NT2/D1 (cell line): ENCODE measurements at regions not wholly inside any gene's neighbourhood (a gene's known extent, or its start where the extent isn't known, plus 50 kb on each side); places are given as distances from the start of the nearest gene placed in this dataset.

Experiments used
- DNase-seq: peaks from one replicate; pipeline ENCODE4 v3.0.0-alpha.2; 2011; ENCODE audit warnings: low read depth, low spot score
- H3K27me3 ChIP-seq: 2 replicates; pipeline ENCODE4 v1.6.0; 2011; ENCODE audit warnings: mild to moderate bottlenecking; ENCODE audit not compliant: insufficient read length, insufficient read depth
- H3K36me3 ChIP-seq: 2 replicates; pipeline ENCODE4 v1.6.1; 2011; ENCODE audit warnings: mild to moderate bottlenecking, low read length, mixed read lengths; ENCODE audit not compliant: insufficient read depth, insufficient read length
- H3K4me1 ChIP-seq: 2 replicates; pipeline ENCODE4 v1.5.1; 2011; ENCODE audit not compliant: insufficient read depth, insufficient read length
- H3K4me3 ChIP-seq: 2 replicates; pipeline ENCODE4 v1.5.1; 2011; ENCODE audit warnings: low read depth; ENCODE audit not compliant: insufficient read length
- H3K9ac ChIP-seq: 2 replicates; pipeline ENCODE4 v1.6.0; 2011; ENCODE audit warnings: low read depth; ENCODE audit not compliant: insufficient read length
- H3K9me3 ChIP-seq: 2 replicates; pipeline ENCODE4 v1.5.1; 2011; ENCODE audit warnings: mild to moderate bottlenecking, low read length; ENCODE audit not compliant: insufficient read depth
- SUZ12 ChIP-seq: IDR thresholded peaks from 2 replicates; pipeline ENCODE4 v1.6.1; 2011; ENCODE audit not compliant: insufficient read length, insufficient read depth; ENCODE audit errors: extremely low read depth
- YY1 ChIP-seq: IDR thresholded peaks from 2 replicates; pipeline ENCODE4 v1.6.1; 2011; ENCODE audit not compliant: insufficient read length, insufficient read depth
- ZNF274 ChIP-seq: IDR thresholded peaks from 2 replicates; pipeline ENCODE4 v1.6.1; 2011; ENCODE audit warnings: mild to moderate bottlenecking, low read depth, low read length

- no peak for TF ChIP-seq YY1
- TF ChIP-seq ZNF274 = no peak
- no peak for TF ChIP-seq SUZ12
- H3K36me3 ChIP-seq = no peaks in the 10 kb centered on the region
- no peak for DNase-seq
- H3K4me1 ChIP-seq = no peaks in the 10 kb centered on the region
- no peak overlapping the region for H3K4me3 ChIP-seq
- H3K9ac ChIP-seq = no peak overlapping the region
- H3K9me3 ChIP-seq = peaks cover 14% of the 10 kb centered on the region; the same call in 1 of the 2 replicates
- no peaks in the 10 kb centered on the region for H3K27me3 ChIP-seq
Observed at GRCh38 chr5:5967373-5967772, 411.0 kb downstream of the MED10 start.

- no peak for DNase-seq
- TF ChIP-seq YY1 = no peak
- no peak for TF ChIP-seq SUZ12
- no peak for TF ChIP-seq ZNF274
- H3K9ac ChIP-seq = no peak overlapping the region
- no peaks in the 10 kb centered on the region for H3K36me3 ChIP-seq
- no peak overlapping the region for H3K4me3 ChIP-seq
- no peaks in the 10 kb centered on the region for H3K4me1 ChIP-seq
- no peaks in the 10 kb centered on the region for H3K27me3 ChIP-seq
- peaks cover 14% of the 10 kb centered on the region; the same call in 1 of the 2 replicates for H3K9me3 ChIP-seq
Observed at GRCh38 chr5:5965132-5965531, 413.2 kb downstream of the MED10 start.

DNA sequence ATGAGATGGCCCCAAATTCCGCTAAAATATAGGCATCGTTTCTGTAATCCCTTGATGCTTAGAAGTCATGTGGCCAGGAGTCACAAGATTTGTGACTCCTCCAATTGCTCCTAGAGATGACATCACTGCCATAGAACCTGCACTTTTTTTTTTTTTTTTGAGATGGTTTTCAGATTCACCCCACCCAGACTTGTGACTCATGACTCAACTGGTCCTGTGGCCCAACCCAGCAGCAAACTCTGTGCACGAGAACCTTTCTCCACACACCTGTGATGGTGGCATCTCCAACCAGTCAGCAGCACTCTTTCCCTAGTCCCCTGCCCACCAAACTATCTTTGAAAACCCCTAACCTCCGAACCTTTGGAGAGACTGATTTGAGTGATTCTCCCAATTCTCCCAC is 414.0 kb downstream of the MED10 start:
- no peak for DNase-seq
- Histone ChIP-seq H3K4me1 (no peaks in the 10 kb centered on the region), H3K4me3 (no peak overlapping the region), H3K9me3 (peaks cover 14% of the 10 kb centered on the region; the same call in 1 of the 2 replicates), H3K9ac (no peak overlapping the region), H3K36me3 (no peaks in the 10 kb centered on the region), H3K27me3 (no peaks in the 10 kb centered on the region)
- TF ChIP-seq ZNF274 (no peak), SUZ12 (no peak), YY1 (no peak)

GRCh38 chr5:5957737-5958136 is 420.6 kb downstream of the MED10 start:
- H3K4me1 ChIP-seq = no peaks in the 10 kb centered on the region
- H3K9ac ChIP-seq = no peak overlapping the region
- no peak for DNase-seq
- H3K9me3 ChIP-seq = peaks cover 12% of the 10 kb centered on the region; the same call in 1 of the 2 replicates
- TF ChIP-seq SUZ12 = no peak
- no peak for TF ChIP-seq ZNF274
- TF ChIP-seq YY1 = no peak
- peaks cover 22% of the 10 kb centered on the region for H3K27me3 ChIP-seq
- no peaks in the 10 kb centered on the region for H3K36me3 ChIP-seq
- no peak overlapping the region for H3K4me3 ChIP-seq

DNA sequence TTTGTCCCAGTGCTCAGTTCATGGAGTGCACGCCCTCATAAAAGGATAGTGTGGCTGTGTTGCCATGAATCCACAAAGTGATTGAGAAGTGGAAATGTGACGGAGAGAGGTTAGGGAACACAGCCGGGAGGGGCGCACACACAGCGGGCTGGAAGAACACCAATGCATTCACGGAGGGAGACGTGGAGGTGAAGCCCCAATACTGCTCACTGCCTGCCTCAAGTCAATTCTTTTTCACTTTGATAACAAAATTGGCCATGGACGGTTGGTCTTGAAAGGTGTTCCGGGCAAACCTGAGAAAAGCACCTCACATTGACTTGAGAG is 424.1 kb downstream of the MED10 start:
- Histone ChIP-seq H3K9me3 (peaks cover 12% of the 10 kb centered on the region; the same call in 1 of the 2 replicates), H3K27me3 (peaks cover 22% of the 10 kb centered on the region), H3K9ac (no peak overlapping the region), H3K36me3 (no peaks in the 10 kb centered on the region), H3K4me1 (no peaks in the 10 kb centered on the region), H3K4me3 (no peak overlapping the region)
- TF ChIP-seq YY1 (no peak), SUZ12 (no peak), ZNF274 (no peak)
- DNase-seq = no peak

DNA sequence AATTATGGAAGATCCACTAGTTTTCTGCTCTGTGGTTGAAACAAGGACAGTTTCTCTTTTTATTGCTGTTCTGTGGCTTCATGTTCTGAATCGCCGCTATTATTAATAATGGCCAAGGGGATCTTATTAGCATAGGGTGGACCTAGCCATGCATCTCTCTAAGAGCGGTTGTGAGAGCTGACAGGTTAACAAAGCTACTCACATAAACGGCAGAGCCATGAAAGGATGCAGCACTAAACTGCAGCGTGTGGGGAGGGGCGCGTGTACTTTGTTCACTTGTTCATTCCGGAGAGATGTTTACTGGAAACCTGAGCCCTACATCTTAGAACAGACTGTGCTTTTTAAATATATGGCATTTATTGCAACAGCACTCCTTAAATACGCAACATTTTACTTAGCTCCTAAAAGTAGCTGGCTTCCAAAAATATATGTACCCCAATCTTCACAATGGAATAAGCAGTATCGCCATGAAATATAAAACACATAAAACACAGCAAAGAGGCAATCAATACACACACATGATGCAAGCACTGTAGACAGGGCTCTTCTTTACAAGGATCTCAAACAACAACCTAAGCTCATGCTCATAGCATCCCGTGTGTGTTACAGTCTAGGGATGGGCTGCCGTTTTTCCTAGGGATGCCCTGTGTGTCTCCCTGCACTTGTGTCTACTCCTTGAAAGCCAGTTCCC is 424.6 kb downstream of the MED10 start:
- H3K9ac ChIP-seq = no peak overlapping the region
- no peak overlapping the region for H3K4me3 ChIP-seq
- peaks cover 12% of the 10 kb centered on the region; the same call in 1 of the 2 replicates for H3K9me3 ChIP-seq
- H3K4me1 ChIP-seq = no peaks in the 10 kb centered on the region
- DNase-seq = no peak
- no peak for TF ChIP-seq ZNF274
- TF ChIP-seq YY1 = no peak
- no peak for TF ChIP-seq SUZ12
- no peaks in the 10 kb centered on the region for H3K36me3 ChIP-seq
- peaks cover 22% of the 10 kb centered on the region for H3K27me3 ChIP-seq

- no peak for TF ChIP-seq ZNF274
- no peak for TF ChIP-seq YY1
- TF ChIP-seq SUZ12 = no peak
- H3K4me1 ChIP-seq = no peaks in the 10 kb centered on the region
- H3K9ac ChIP-seq = no peak overlapping the region
- no peaks in the 10 kb centered on the region for H3K36me3 ChIP-seq
- H3K4me3 ChIP-seq = no peak overlapping the region
- peaks cover 8% of the 10 kb centered on the region; the same call in 1 of the 2 replicates for H3K9me3 ChIP-seq
- DNase-seq = no peak
- peaks cover 22% of the 10 kb centered on the region for H3K27me3 ChIP-seq
Observed at GRCh38 chr5:5951953-5952352, 426.4 kb downstream of the MED10 start.
